PC-3 (cell line): ENCODE measurements at regions not wholly inside any gene's neighbourhood (a gene's known extent, or its start where the extent isn't known, plus 50 kb on each side); places are given as distances from the start of the nearest gene placed in this dataset.

Experiments used
- EZH2 ChIP-seq: fragments of 300-600 bp; sonication (generic); IDR thresholded peaks from one replicate; pipeline ENCODE4 v1.6.1; 2017; ENCODE audit warnings: antibody characterized with exemption, mild to moderate bottlenecking, low read length; ENCODE audit not compliant: unreplicated experiment
- TF ChIP-seq, protein P1 (sequence below): fragments of 300-600 bp; sonication (generic); conservative IDR thresholded peaks from 2 replicates; pipeline ENCODE4 v1.5.1; 2017; ENCODE audit warnings: antibody characterized with exemption, low read depth, mild to moderate bottlenecking, low read length

GRCh38 chr1:224879162-224879803, 50.2 kb upstream of the DNAH14 start:
- TF ChIP-seq, protein P1, sequence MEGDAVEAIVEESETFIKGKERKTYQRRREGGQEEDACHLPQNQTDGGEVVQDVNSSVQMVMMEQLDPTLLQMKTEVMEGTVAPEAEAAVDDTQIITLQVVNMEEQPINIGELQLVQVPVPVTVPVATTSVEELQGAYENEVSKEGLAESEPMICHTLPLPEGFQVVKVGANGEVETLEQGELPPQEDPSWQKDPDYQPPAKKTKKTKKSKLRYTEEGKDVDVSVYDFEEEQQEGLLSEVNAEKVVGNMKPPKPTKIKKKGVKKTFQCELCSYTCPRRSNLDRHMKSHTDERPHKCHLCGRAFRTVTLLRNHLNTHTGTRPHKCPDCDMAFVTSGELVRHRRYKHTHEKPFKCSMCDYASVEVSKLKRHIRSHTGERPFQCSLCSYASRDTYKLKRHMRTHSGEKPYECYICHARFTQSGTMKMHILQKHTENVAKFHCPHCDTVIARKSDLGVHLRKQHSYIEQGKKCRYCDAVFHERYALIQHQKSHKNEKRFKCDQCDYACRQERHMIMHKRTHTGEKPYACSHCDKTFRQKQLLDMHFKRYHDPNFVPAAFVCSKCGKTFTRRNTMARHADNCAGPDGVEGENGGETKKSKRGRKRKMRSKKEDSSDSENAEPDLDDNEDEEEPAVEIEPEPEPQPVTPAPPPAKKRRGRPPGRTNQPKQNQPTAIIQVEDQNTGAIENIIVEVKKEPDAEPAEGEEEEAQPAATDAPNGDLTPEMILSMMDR = no peak
- TF ChIP-seq EZH2 = no peak
